Astrocyte of the spinal cord (primary cell): ENCODE measurements at regions not wholly inside any gene's neighbourhood (a gene's known extent, or its start where the extent isn't known, plus 50 kb on each side); places are given as distances from the start of the nearest gene placed in this dataset.

ENCODE experiments used
- DNase-seq: peaks from one replicate; pipeline ENCODE4 v3.0.0; 2011; ENCODE audit warnings: low read depth, low spot score
- H3K4me3 ChIP-seq: 2 replicates; pipeline ENCODE4 v1.5.1; 2011; ENCODE audit warnings: low read depth, mild to moderate bottlenecking, low read length, moderate library complexity
- CTCF ChIP-seq: IDR thresholded peaks from 2 replicates; pipeline ENCODE4 v1.5.1; 2012; ENCODE audit warnings: low read depth, mild to moderate bottlenecking, low read length, inconsistent platforms
- in situ Hi-C: cut with HindIII; loops from 2 replicates; pipeline ENCODE4 v1.10.0; 2017; ENCODE audit warnings: low sequenced_read_pairs

GRCh38 chr22:27450448-27450847, 351.1 kb downstream of the MN1 start:
- in situ Hi-C loops = no loop called here
- no peak for TF ChIP-seq CTCF
- DNase-seq = no peak
- no peak overlapping the region for H3K4me3 ChIP-seq

DNA sequence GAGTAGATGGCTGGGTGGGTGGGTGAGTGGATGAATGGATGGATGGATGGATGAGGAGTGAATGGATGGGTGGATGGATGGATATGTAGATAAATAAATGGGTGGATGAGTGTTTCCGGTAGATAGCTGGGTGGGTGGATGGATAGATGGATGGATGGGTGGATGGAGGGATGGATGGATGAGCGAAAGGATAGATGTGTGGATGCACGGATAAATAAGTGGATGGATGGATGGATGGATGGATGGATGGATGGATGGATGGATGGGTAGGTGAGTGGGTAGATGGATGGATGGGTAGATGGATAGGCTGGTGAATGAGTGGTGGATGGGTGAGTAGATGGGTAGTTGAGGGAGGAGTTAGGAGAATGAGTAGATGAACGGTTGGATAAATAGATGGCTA, 349.3 kb downstream of the MN1 start:
- no peak overlapping the region for H3K4me3 ChIP-seq
- in situ Hi-C loops = no loop called here
- TF ChIP-seq CTCF = no peak
- no peak for DNase-seq

DNA sequence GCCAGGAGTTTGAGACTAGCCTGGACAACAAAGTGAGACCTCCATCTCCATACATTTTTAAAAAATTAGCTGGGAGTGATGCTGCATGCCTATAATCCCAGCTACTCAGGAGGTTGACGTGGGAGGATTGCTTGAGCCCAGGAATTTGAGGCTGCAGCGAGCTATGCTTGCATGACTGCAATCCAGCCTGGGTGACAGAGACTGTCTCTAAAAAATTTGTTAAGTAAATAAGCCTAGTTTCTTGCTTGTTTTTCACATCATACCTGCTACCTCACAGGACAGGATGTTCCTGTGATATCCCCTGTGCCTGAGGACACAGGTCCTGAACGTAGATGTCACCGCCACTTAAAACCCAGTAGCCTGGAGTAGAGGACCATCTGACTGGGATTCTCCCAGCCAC, 348.6 kb downstream of the MN1 start:
- TF ChIP-seq CTCF = no peak
- no peak overlapping the region for H3K4me3 ChIP-seq
- in situ Hi-C loops = no loop called here
- DNase-seq = no peak

- no peak for TF ChIP-seq CTCF
- no peak for DNase-seq
- in situ Hi-C loops = no loop called here
- H3K4me3 ChIP-seq = no peak overlapping the region
Observed at GRCh38 chr22:27453725-27454124, 347.8 kb downstream of the MN1 start.

DNA sequence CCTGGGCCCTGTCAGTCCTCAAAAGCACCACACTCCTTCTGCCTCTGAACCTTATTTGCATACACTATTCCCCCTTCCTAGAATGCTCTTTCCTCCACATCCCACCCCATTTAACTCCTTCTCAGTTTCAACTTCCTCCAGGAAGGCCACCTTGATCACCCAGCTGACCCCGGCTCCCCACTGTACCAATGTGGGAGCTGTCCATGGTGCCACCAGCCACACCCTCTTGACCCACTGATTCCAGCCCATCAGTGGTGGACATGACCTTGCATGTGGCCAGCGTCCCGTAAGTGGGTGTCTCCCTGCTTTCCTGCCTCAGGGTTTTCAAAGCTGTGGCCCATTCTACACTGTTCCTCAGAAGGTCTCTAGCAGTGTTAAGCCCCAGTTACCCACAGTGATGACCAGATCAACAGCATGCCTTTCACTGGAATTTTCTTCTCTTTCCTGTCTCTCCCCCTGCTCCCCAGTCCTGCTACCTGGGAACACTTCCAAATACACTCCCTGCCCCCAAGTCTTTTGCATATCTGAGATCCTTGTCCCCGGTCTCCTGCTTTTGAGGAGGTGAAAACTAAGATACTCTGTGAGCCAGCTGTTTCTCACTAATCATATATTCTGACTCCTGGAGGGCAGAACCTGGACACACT, 346.6 kb downstream of the MN1 start:
- no peak for DNase-seq
- H3K4me3 ChIP-seq = no peak overlapping the region
- TF ChIP-seq CTCF = no peak
- in situ Hi-C loops = no loop called here

DNA sequence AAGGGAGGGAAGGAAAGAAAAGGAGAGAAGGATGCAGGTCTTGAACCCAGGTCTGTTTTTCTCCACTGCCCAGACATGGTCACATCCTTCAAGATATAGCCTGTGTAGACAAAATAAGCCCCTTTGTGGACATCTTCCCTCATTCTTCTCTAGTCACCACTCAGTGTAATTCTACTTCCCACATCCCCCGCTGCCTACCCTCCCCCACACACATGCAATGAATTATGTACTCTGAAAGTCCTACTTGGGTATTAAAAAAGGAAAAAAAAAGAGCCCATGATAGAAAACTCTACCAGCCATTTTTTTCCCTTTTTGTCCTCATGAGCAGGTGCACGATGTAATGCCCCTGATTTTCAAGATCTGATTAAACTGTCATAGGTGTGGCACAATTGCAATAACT, 346.0 kb downstream of the MN1 start:
- in situ Hi-C loops = no loop called here

More for the DNA sequence above, 346.0 kb downstream of the MN1 start:
- no peak for DNase-seq
- H3K4me3 ChIP-seq = no peak overlapping the region
- no peak for TF ChIP-seq CTCF
